Cardiac septum (tissue), 1 donor: ENCODE measurements at regions not wholly inside any gene's neighbourhood (a gene's known extent, or its start where the extent isn't known, plus 50 kb on each side); places are given as distances from the start of the nearest gene placed in this dataset.

Experiments
- DNase-seq: peaks from one replicate; pipeline ENCODE4 v3.0.0-alpha.2; 2020; ENCODE audit warnings: low spot score
- intact Hi-C: fragments of 100-400 bp; cut with DNase I; formaldehyde crosslinking; loops from one replicate; pipeline ENCODE4 v1.14.0; 2022
- donor health status: DM: no; HTN: no; CAD: no.

GRCh38 chr4:111838406-111838930 lies 306.8 kb upstream of the FAM241A start:
- intact Hi-C loops: no loop called here
- no peak for DNase-seq

GRCh38 chr4:111839141-111839540 lies 306.1 kb upstream of the FAM241A start:
- intact Hi-C loops: no loop called here

GRCh38 chr4:111842336-111842735 lies 302.9 kb upstream of the FAM241A start:
- intact Hi-C loops: no loop called here
- DNase-seq: no peak

More at GRCh38 chr4:111839141-111839540, 306.1 kb upstream of the FAM241A start:
- no peak for DNase-seq

GRCh38 chr4:111847296-111848008 lies 297.8 kb upstream of the FAM241A start:
- intact Hi-C loops: no loop called here
- DNase-seq: no peak

GRCh38 chr4:111849746-111850284 lies 295.4 kb upstream of the FAM241A start:
- intact Hi-C loops: loop anchor here (10.0 kb wide), 1 partner anchor 205 kb away; no protein-coding TSS in a partner anchor
- no peak for DNase-seq

GRCh38 chr4:111854494-111855087 lies 290.7 kb upstream of the FAM241A start:
- intact Hi-C loops: loop anchor here (10.0 kb wide), 1 partner anchor 210 kb away; no protein-coding TSS in a partner anchor
- no peak for DNase-seq

- intact Hi-C loops: loop anchor here (10.0 kb wide), 1 partner anchor 211 kb away; no protein-coding TSS in a partner anchor
- no peak for DNase-seq
Observed at GRCh38 chr4:111855308-111855707, 289.9 kb upstream of the FAM241A start.

- intact Hi-C loops: no loop called here
Observed at GRCh38 chr4:111864066-111864465, 281.2 kb upstream of the FAM241A start.

GRCh38 chr4:111869339-111869738 lies 275.9 kb upstream of the FAM241A start:
- no peak for DNase-seq
- intact Hi-C loops: no loop called here

More at GRCh38 chr4:111864066-111864465, 281.2 kb upstream of the FAM241A start:
- no peak for DNase-seq

GRCh38 chr4:111871802-111872201 lies 273.5 kb upstream of the FAM241A start:
- intact Hi-C loops: no loop called here
- no peak for DNase-seq

- no peak for DNase-seq
- intact Hi-C loops: no loop called here
Observed at GRCh38 chr4:111873801-111874200, 271.5 kb upstream of the FAM241A start.

- no peak for DNase-seq
- intact Hi-C loops: no loop called here
Observed at GRCh38 chr4:111879539-111879938, 265.7 kb upstream of the FAM241A start.

GRCh38 chr4:111880116-111880515 lies 265.1 kb upstream of the FAM241A start:
- intact Hi-C loops: no loop called here
- DNase-seq: no peak

GRCh38 chr4:111883557-111883999 lies 261.7 kb upstream of the FAM241A start:
- DNase-seq: no peak
- intact Hi-C loops: no loop called here

GRCh38 chr4:111890412-111890811 lies 254.8 kb upstream of the FAM241A start:
- intact Hi-C loops: no loop called here
- DNase-seq: no peak

GRCh38 chr4:111905511-111905910 lies 239.7 kb upstream of the FAM241A start:
- no peak for DNase-seq
- intact Hi-C loops: no loop called here

GRCh38 chr4:111919639-111920038 lies 225.6 kb upstream of the FAM241A start:
- intact Hi-C loops: no loop called here
- DNase-seq: no peak

- intact Hi-C loops: no loop called here
- DNase-seq: no peak
Observed at GRCh38 chr4:111921714-111922113, 223.5 kb upstream of the FAM241A start.

- DNase-seq: no peak
- intact Hi-C loops: no loop called here
Observed at GRCh38 chr4:111923786-111924185, 221.5 kb upstream of the FAM241A start.

GRCh38 chr4:111924696-111925095 lies 220.6 kb upstream of the FAM241A start:
- intact Hi-C loops: no loop called here
- DNase-seq: no peak

- DNase-seq: no peak
- intact Hi-C loops: no loop called here
Observed at GRCh38 chr4:111930659-111931058, 214.6 kb upstream of the FAM241A start.
